ENCODE measurements at regions not wholly inside any gene's neighbourhood (a gene's known extent, or its start where the extent isn't known, plus 50 kb on each side); places are given as distances from the start of the nearest gene placed in this dataset.

- FAIRE-seq (no peak), DNase-seq (ENCODE audit: low read depth, low spot score) (no peak)
- Histone ChIP-seq H3K79me2 (ENCODE audit: control insufficient read depth, insufficient read depth, low read length) (no peaks in the 10 kb centered on the region), H3K4me3 (replicated peaks in 1 of 3; ENCODE audit: insufficient read depth in 1 of 3, low read depth in 1 of 3, low read length in 3 of 3) (no peak overlapping the region), H3K9ac (replicated peaks; ENCODE audit: extremely low read depth, insufficient read depth, low read length) (no peak overlapping the region), H2AFZ (ENCODE audit: low read depth, low read length) (no peak overlapping the region), H4K20me1 (replicated peaks; ENCODE audit: control insufficient read depth, extremely low read depth, insufficient read depth, low read length) (no peaks in the 10 kb centered on the region), H3K4me1 (ENCODE audit: control insufficient read depth, extremely low read depth, insufficient read depth, low read length) (no peaks in the 10 kb centered on the region), H3K27me3 (ENCODE audit: control insufficient read depth in 2 of 2, insufficient read depth in 2 of 2, low read length in 2 of 2) (no peaks in the 10 kb centered on the region), H3K9me1 (replicated peaks; ENCODE audit: control insufficient read depth, extremely low read depth, insufficient read depth, low read length) (no peaks in the 10 kb centered on the region), H3K36me3 (ENCODE audit: control insufficient read depth in 2 of 2, extremely low read depth in 1 of 2, insufficient read depth in 2 of 2, low read length in 2 of 2) (no peaks in the 10 kb centered on the region), H3K4me2 (ENCODE audit: insufficient read depth, low read length) (no peak overlapping the region), H3K9me3 (replicated peaks; ENCODE audit: control insufficient read depth, insufficient read depth, low read length) (no peaks in the 10 kb centered on the region), H3K27ac (ENCODE audit: insufficient read depth, low read depth, low read length) (no peak overlapping the region)
- ChIA-PET POLR2A (no interaction called here), CTCF (no interaction called here)
- BruUV-seq (replicated peaks) = no TSS peak
- no peak for TF ChIP-seq POLR2AphosphoS5 (IDR thresholded peaks at IDR 0.05; ENCODE audit: insufficient read depth, low read depth, low read length)
- TF ChIP-seq MAX (IDR thresholded peaks at IDR 0.05; ENCODE audit: insufficient read depth, insufficient read length) = no peak
- no peak for TF ChIP-seq MYC (IDR thresholded peaks at IDR 0.05; ENCODE audit: low read depth, low read length)
- TF ChIP-seq FOS (IDR thresholded peaks at IDR 0.05; ENCODE audit: borderline replicate concordance, insufficient read depth, low read length) = no peak
- TF ChIP-seq CTCF (IDR thresholded peaks at IDR 0.05; ENCODE audit: extremely low read depth in 1 of 2, insufficient read depth in 1 of 2, low read depth in 1 of 2, low read length in 2 of 2) = no peak
- no peak for TF ChIP-seq EZH2 (IDR thresholded peaks at IDR 0.05; ENCODE audit: borderline replicate concordance, low read depth, low read length, severe bottlenecking)
- TF ChIP-seq POLR2A (IDR thresholded peaks at IDR 0.05; ENCODE audit: low read depth, low read length) = no peak
- no peak for TF ChIP-seq JUN (IDR thresholded peaks at IDR 0.05; ENCODE audit: borderline replicate concordance, insufficient read depth, insufficient read length, low read depth)
- TF ChIP-seq GATA2 (IDR thresholded peaks at IDR 0.05; ENCODE audit: insufficient read depth, insufficient read length, low read depth, low read length) = no peak
- dilution Hi-C loops (cut with MboI; ENCODE audit: extremely low pct_ligation_motif_present, low sequenced_read_pairs) = no loop called here
- intact Hi-C loops (cut with micrococcal nuclease) = no loop called here
Observed at GRCh38 chr1:239225396-239225795, 161.0 kb upstream of the CHRM3 start.

Measured in endothelial cell of umbilical vein (primary cell).